H54 (cell line): ENCODE measurements at regions not wholly inside any gene's neighbourhood (a gene's known extent, or its start where the extent isn't known, plus 50 kb on each side); places are given as distances from the start of the nearest gene placed in this dataset.
"Not testable (repeated sequence)": the region's sequence is repeated elsewhere in the genome, so short reads cannot be mapped to it uniquely, and the experiment has no call there.

Source experiments
- DNase-seq: peaks from one replicate; pipeline ENCODE4 v3.0.0; 2011; ENCODE audit warnings: low spot score, mixed read lengths; ENCODE audit not compliant: insufficient read length
- FAIRE-seq: peaks from 3 replicates; lab custom pipeline; 2011; peaks lifted over from hg19 to GRCh38; lab: Jason Lieb, UNC
- POLR2A ChIP-seq: IDR thresholded peaks from 2 replicates; pipeline ENCODE4 v1.6.1; 2011; ENCODE audit warnings: low read depth, mild to moderate bottlenecking, low read length

- no peak for DNase-seq
- TF ChIP-seq POLR2A = no peak
- FAIRE-seq = no peak
Measured at GRCh38 chr4:116668190-116668589, 417.2 kb downstream of the TRAM1L1 start.

GRCh38 chr4:116665716-116666115 lies 419.7 kb downstream of the TRAM1L1 start:
- FAIRE-seq = no peak
- DNase-seq = no peak
- TF ChIP-seq POLR2A = no peak

- TF ChIP-seq POLR2A = no peak
- no peak for DNase-seq
- FAIRE-seq = no peak
Measured at GRCh38 chr4:116664198-116664597, 421.2 kb downstream of the TRAM1L1 start.

DNA sequence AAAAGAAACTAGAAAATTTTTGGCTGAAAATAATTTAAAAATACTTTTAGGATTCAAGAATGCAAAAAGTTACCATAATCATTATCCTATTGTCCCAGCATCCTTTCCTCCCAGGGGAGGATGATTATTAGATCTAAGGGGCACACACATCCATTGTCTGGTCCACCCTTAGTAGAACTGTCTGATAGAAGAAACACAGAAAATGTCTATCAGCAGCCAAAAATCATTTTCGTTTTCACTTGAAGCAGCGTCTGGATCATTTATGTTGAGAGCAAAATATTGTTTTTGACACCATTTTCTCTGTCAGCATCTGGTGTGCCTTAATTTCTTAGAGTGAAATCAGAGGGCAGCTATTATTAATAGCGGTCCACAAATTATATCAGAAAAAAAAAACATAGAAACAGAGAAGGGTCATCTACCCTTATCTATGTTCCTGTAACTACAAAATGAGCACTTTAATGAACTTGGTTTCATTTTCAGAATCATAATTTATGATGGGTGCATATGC lies 446.3 kb downstream of the TRAM1L1 start:
- FAIRE-seq = no peak

GRCh38 chr4:116638592-116638991 lies 446.8 kb downstream of the TRAM1L1 start:
- no peak for TF ChIP-seq POLR2A
- FAIRE-seq (no peak), DNase-seq (no peak)

More for the DNA sequence above, 446.3 kb downstream of the TRAM1L1 start:
- TF ChIP-seq POLR2A = no peak
- no peak for DNase-seq

DNA sequence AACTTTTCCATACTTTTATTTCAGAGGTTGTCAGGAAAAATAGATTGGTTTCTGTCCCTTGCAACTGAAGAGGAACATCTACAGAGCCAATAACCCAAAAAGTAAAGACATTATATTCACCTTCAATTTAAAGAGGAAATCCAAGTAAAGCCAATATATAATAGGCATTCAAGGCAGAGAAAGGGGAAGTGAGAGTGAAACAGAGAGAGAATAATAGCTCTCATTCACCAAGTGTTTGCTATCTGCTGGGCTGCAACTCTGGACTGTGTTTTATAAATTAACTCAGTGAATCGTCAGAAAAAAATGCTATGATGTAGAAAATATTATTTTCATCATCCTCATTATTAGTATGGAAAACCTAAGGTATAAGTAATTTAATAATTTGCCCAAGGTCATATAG lies 448.5 kb downstream of the TRAM1L1 start:
- FAIRE-seq = no peak
- no peak for TF ChIP-seq POLR2A
- no peak for DNase-seq

DNA sequence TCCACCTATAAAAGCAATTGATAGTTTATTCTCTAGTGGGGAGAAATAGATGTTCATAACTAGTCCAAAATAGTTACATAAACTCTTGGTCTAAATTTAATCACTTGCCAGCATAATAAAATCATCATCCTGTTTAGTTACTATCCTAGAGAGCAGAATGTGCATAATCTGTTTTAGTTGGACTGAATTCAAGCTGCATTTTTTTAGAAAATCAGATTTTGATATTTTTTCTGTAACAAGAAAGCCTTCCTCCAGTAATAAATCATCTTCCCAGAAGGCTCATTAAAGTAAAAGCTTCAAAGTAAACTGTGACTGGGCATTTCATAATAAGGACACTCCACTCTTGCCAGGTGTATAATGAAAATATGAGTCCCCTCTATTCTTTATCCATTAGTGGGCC lies 453.1 kb downstream of the TRAM1L1 start:
- no peak for TF ChIP-seq POLR2A

DNA sequence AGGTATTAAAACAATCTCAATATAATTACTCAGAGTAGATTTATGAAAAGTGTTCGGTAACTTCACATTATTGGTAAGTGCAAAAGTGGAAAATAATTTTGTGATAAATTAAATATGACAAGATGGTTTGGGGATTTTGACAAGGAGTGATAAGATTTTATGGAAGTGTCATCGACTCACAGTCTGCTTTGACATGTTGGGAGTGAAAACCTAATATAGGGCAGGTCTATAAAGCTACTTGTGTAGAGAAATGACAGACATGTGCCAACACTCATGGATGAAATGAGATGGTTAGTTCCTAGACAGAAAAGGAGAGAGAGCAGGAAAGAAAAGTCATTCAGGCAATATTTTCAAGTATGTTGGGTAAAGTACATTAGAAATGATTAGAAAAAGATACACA lies 456.8 kb downstream of the TRAM1L1 start:
- DNase-seq (no peak), FAIRE-seq (no peak)
- no peak for TF ChIP-seq POLR2A

More for the DNA sequence above, 453.1 kb downstream of the TRAM1L1 start:
- FAIRE-seq (no peak), DNase-seq (no peak)

- DNase-seq = no peak
- TF ChIP-seq POLR2A = no peak
- FAIRE-seq = no peak
Measured at GRCh38 chr4:116627545-116627944, 457.8 kb downstream of the TRAM1L1 start.

- not testable (repeated sequence) for FAIRE-seq, DNase-seq
Measured at GRCh38 chr4:116619508-116619907, 465.9 kb downstream of the TRAM1L1 start.

DNA sequence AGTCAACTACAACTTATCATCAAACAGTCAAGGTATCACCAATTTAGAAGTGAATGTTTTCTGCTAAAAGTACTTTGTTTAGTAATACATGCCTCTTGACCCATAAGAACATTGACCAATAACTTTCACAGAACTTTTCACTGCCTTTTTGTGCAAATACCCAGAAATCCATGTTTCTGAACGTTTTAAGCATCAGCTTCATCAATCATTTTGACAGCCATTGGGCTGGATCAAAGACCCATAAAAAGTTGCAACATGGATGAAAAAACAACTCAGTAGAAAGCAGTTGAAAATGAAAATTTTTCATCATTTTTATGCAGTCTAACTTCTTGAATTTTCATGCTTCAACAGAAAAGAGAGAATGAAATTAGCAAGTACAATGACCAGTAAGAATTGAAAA lies 466.7 kb downstream of the TRAM1L1 start:
- FAIRE-seq (no peak), DNase-seq (no peak)
- TF ChIP-seq POLR2A = no peak

- FAIRE-seq = no peak
- DNase-seq = no peak
- no peak for TF ChIP-seq POLR2A
Measured at GRCh38 chr4:116603096-116603495, 482.3 kb downstream of the TRAM1L1 start.

DNA sequence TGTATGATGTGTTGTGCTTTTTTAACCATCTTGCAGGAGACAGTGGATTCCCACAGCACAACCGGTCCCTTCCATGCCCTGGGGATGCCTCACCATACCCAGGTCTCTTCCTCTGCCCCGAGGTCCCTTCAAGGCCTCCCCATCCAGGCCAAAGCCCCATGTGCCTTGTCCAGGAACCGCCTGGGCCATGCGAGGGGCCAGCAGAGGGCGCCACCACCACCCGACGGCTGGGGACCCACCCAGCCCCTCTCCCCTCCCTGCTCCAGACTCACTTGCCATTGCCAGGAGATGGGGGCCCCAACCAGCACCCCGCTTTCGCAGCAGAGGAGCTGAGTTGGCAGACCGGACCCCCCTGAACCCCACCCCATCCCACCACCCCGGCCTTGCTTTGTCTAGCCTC lies 485.5 kb downstream of the TRAM1L1 start:
- no peak for FAIRE-seq
- TF ChIP-seq POLR2A = no peak
- no peak for DNase-seq

- no peak for FAIRE-seq
- no peak for TF ChIP-seq POLR2A
- no peak for DNase-seq
Measured at GRCh38 chr4:116598980-116599789, 486.2 kb downstream of the TRAM1L1 start.
